ENCODE measurements at regions not wholly inside any gene's neighbourhood (a gene's known extent, or its start where the extent isn't known, plus 50 kb on each side); places are given as distances from the start of the nearest gene placed in this dataset.

DNA sequence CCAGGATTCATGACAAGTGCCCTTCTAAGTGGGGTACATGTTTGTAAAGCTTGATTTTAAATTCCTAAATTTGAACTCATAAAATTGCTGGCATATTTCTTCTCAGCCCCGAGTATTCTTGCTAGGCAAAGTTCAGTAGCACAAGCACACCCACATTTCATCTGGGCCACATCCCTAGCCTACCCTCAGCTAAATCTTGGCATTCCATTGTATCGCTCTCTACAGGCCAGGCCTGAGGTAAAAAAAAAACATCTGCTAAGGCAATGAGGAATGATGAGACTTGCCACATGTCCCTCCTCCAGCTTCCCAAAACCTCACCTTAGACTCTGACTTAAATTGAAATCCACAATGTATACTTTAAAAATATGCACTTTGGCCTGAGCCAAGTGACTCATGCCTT lies 51.4 kb upstream of the VCX3B start:
- Histone ChIP-seq H3K36me3 (ENCODE audit: control insufficient read depth in 2 of 4, insufficient read depth in 4 of 4, low read length in 3 of 4) (no peaks in the 10 kb centered on the region; a peak in 1 of 8 replicates), H2BK5ac (ENCODE audit: low read depth, low read length) (no peak overlapping the region), H2AFZ (ENCODE audit: low read length) (no peak overlapping the region), H2BK15ac (ENCODE audit: low read length) (no peak overlapping the region), H3K56ac (replicated peaks; ENCODE audit: insufficient read length, low read depth, low read length) (no peak overlapping the region), H3K18ac (ENCODE audit: extremely low read depth, low read length) (no peak overlapping the region), H3K4me2 (ENCODE audit: insufficient read depth in 1 of 2, low read depth in 2 of 2, low read length in 2 of 2) (no peak overlapping the region), H4K20me1 (replicated peaks in 1 of 2; ENCODE audit: control insufficient read depth in 1 of 2, insufficient read depth in 2 of 2, low read length in 2 of 2) (no peaks in the 10 kb centered on the region), H3K4me1 (replicated peaks in 1 of 4; ENCODE audit: control insufficient read depth in 3 of 4, insufficient read depth in 4 of 4, low read length in 3 of 4) (no peaks in the 10 kb centered on the region), H3K4me3 (ENCODE audit: extremely low read depth in 1 of 4, insufficient read depth in 2 of 4, low read depth in 3 of 4, low read length in 4 of 4) (no peak overlapping the region), H4K91ac (replicated peaks; ENCODE audit: insufficient read length, low read length) (no peak overlapping the region), H2BK120ac (replicated peaks; ENCODE audit: low read depth, low read length) (no peak overlapping the region), H4K8ac (ENCODE audit: extremely low read depth, insufficient read depth, low read length) (no peak overlapping the region), H3K79me1 (ENCODE audit: low read depth, low read length) (no peaks in the 10 kb centered on the region), H4K5ac (ENCODE audit: insufficient read length, low read depth, low read length) (no peak overlapping the region), H3K27me3 (replicated peaks in 1 of 4; ENCODE audit: control insufficient read depth in 3 of 4, extremely low read depth in 1 of 4, insufficient read depth in 3 of 4, low read length in 3 of 4) (no peaks in the 10 kb centered on the region), H3K23ac (ENCODE audit: insufficient read length) (no peak overlapping the region), H3K23me2 (ENCODE audit: low read depth, low read length) (no peaks in the 10 kb centered on the region), H3K14ac (ENCODE audit: insufficient read length) (no peak overlapping the region), H2BK12ac (ENCODE audit: low read depth, low read length) (no peak overlapping the region), H3K27ac (ENCODE audit: low read depth, low read length) (no peak overlapping the region), H3K4ac (replicated peaks; ENCODE audit: insufficient read length, low read depth, low read length) (no peak overlapping the region), H3K9ac (replicated peaks in 1 of 4; ENCODE audit: extremely low read depth in 1 of 4, low read depth in 3 of 4, low read length in 3 of 4) (no peak overlapping the region), H2AK5ac (ENCODE audit: low read depth, low read length) (no peak overlapping the region), H3K79me2 (ENCODE audit: control insufficient read depth in 1 of 2, insufficient read depth in 2 of 2, low read length in 2 of 2) (no peaks in the 10 kb centered on the region), H2BK20ac (ENCODE audit: low read length) (no peak overlapping the region), H3K9me3 (ENCODE audit: insufficient read depth in 2 of 2, low read depth in 1 of 2, low read length in 1 of 2) (no peaks in the 10 kb centered on the region)
- CTCF ChIA-PET (ENCODE audit: partially characterized antibody) = no interaction called here
- 100% methylated on average over 2 of the region's 2 CpGs; no CpG with 5 or more reads in 1 of the 2 experiments for WGBS, 2 experiments (ENCODE audit: extremely low coverage in 1 of 2, insufficient coverage in 1 of 2, insufficient read length in 1 of 2, insufficient replicate concordance in 2 of 2, low coverage in 1 of 2, low lambda C conversion rate in 2 of 2, missing lambda C conversion rate in 1 of 2)
- DNase-seq (ENCODE audit: low read depth in 1 of 2, low spot score in 2 of 2) (no peak), FAIRE-seq (no peak)
- POLR2A ChIA-PET (ENCODE audit: partially characterized antibody) = no interaction called here
- TF ChIP-seq CBX8 (IDR thresholded peaks at IDR 0.05; ENCODE audit: borderline replicate concordance, low read depth, low read length) = no peak
- TF ChIP-seq SP1 (IDR thresholded peaks at IDR 0.05; ENCODE audit: low read depth, low read length) = no peak
- TF ChIP-seq SUZ12 (IDR thresholded peaks at IDR 0.05; ENCODE audit: low read length) = no peak
- TF ChIP-seq, protein P1, sequence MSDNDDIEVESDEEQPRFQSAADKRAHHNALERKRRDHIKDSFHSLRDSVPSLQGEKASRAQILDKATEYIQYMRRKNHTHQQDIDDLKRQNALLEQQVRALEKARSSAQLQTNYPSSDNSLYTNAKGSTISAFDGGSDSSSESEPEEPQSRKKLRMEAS (IDR thresholded peaks at IDR 0.05) = no peak
- no peak for TF ChIP-seq SIRT6 (IDR thresholded peaks at IDR 0.05; ENCODE audit: low read length)
- no peak for TF ChIP-seq SAP30 (IDR thresholded peaks at IDR 0.05; ENCODE audit: insufficient read depth, insufficient replicate concordance, low read length)
- no peak for TF ChIP-seq JUND (IDR thresholded peaks at IDR 0.05; ENCODE audit: low read length)
- no peak for TF ChIP-seq BACH1 (IDR thresholded peaks at IDR 0.05; ENCODE audit: low read length)
- TF ChIP-seq CHD2 (IDR thresholded peaks at IDR 0.05; ENCODE audit: low read length) = no peak
- no peak for TF ChIP-seq CEBPB (IDR thresholded peaks at IDR 0.05; ENCODE audit: low read depth, low read length)
- TF ChIP-seq KDM5A (IDR thresholded peaks at IDR 0.05; ENCODE audit: low read length) = no peak
- no peak for TF ChIP-seq POU5F1 (IDR thresholded peaks at IDR 0.05; ENCODE audit: low read depth, low read length)
- TF ChIP-seq BRCA1 (IDR thresholded peaks at IDR 0.05; ENCODE audit: low read depth, low read length) = no peak
- no peak for TF ChIP-seq TAF7 (optimal IDR thresholded peaks at IDR 0.05; ENCODE audit: borderline replicate concordance, low read depth, low read length)
- TF ChIP-seq RXRA (IDR thresholded peaks at IDR 0.05; ENCODE audit: insufficient read depth, low read depth, low read length) = no peak
- TF ChIP-seq GTF2F1 (IDR thresholded peaks at IDR 0.05; ENCODE audit: borderline replicate concordance, low read depth, low read length) = no peak
- no peak for TF ChIP-seq GABPA (IDR thresholded peaks at IDR 0.05; ENCODE audit: borderline replicate concordance, insufficient read depth, low read length)
